Neural progenitor cell (in vitro differentiated cells): ENCODE measurements at regions not wholly inside any gene's neighbourhood (a gene's known extent, or its start where the extent isn't known, plus 50 kb on each side); places are given as distances from the start of the nearest gene placed in this dataset.
A peak's percentile ranks its signal among the peaks of the same experiment; 100 is the strongest.

Experiments
- DNase-seq: peaks from one replicate; pipeline ENCODE4 v3.0.0-alpha.2; 2016; ENCODE audit warnings: low spot score
- H2AFZ ChIP-seq: fragments of 200-600 bp; sonication (generic); replicated peaks from 2 replicates; pipeline ENCODE4 v1.6.1; 2016; ENCODE audit warnings: antibody characterized with exemption
- H3F3A ChIP-seq: fragments of 200-600 bp; sonication (generic); 2 replicates; pipeline ENCODE4 v1.6.1; 2016; ENCODE audit warnings: antibody characterized with exemption, low read depth
- H3K27ac ChIP-seq: fragments of 200-600 bp; sonication (generic); 2 replicates; pipeline ENCODE4 v1.5.1; 2016; ENCODE audit warnings: mild to moderate bottlenecking
- H3K27me3 ChIP-seq: fragments of 200-600 bp; sonication (generic); 2 replicates; pipeline ENCODE4 v1.6.1; 2016; ENCODE audit warnings: mild to moderate bottlenecking, moderate library complexity
- H3K36me3 ChIP-seq: fragments of 200-600 bp; sonication (generic); 2 replicates; pipeline ENCODE4 v1.5.1; 2016
- H3K4me1 ChIP-seq: fragments of 200-600 bp; sonication (generic); 2 replicates; pipeline ENCODE4 v1.6.1; 2016; ENCODE audit warnings: mixed run types
- H3K4me2 ChIP-seq: fragments of 200-600 bp; sonication (generic); 2 replicates; pipeline ENCODE4 v1.6.1; 2016
- H3K4me3 ChIP-seq: fragments of 200-600 bp; sonication (generic); 2 replicates; pipeline ENCODE4 v1.5.1; 2016
- H3K79me2 ChIP-seq: fragments of 200-600 bp; sonication (generic); 2 replicates; pipeline ENCODE4 v1.6.1; 2016; ENCODE audit warnings: low read depth
- H3K9ac ChIP-seq: fragments of 200-600 bp; sonication (generic); 2 replicates; pipeline ENCODE4 v1.6.1; 2016
- H3K9me3 ChIP-seq: fragments of 200-600 bp; sonication (generic); 2 replicates; pipeline ENCODE4 v1.5.1; 2016; ENCODE audit warnings: low read depth
- H4K20me1 ChIP-seq: fragments of 200-600 bp; sonication (generic); 2 replicates; pipeline ENCODE4 v1.6.1; 2016; ENCODE audit warnings: low read depth
- H3K27ac Mint-ChIP-seq: 3 replicates; pipeline ENCODE4 v1.8.0; 2021; ENCODE audit warnings: mixed read lengths
- H3K27me3 Mint-ChIP-seq: 2 replicates; pipeline ENCODE4 v1.8.0; 2022; ENCODE audit warnings: low read depth, mild to moderate bottlenecking, inconsistent platforms, moderate library complexity, mixed read lengths; ENCODE audit not compliant: insufficient read depth
- H3K36me3 Mint-ChIP-seq: 3 replicates; pipeline ENCODE4 v1.8.0; 2021; ENCODE audit warnings: mixed read lengths
- H3K4me1 Mint-ChIP-seq: 3 replicates; pipeline ENCODE4 v1.8.0; 2021; ENCODE audit warnings: mixed read lengths
- H3K4me3 Mint-ChIP-seq: 3 replicates; pipeline ENCODE4 v1.8.0; 2021; ENCODE audit warnings: mild to moderate bottlenecking, moderate library complexity, mixed read lengths
- H3K9me3 Mint-ChIP-seq: 3 replicates; pipeline ENCODE4 v1.8.0; 2020; ENCODE audit warnings: mixed read lengths
- EZH2 ChIP-seq: fragments of 200-600 bp; sonication (generic); IDR thresholded peaks from 2 replicates; pipeline ENCODE4 v1.6.1; 2017; ENCODE audit warnings: antibody characterized with exemption, mild to moderate bottlenecking, moderate library complexity
- EZH2phosphoT487 ChIP-seq: fragments of 200-600 bp; sonication (generic); IDR thresholded peaks from 2 replicates; pipeline ENCODE4 v1.6.1; 2017; ENCODE audit warnings: antibody characterized with exemption
- TF ChIP-seq, protein P1 (sequence below): fragments of 200-600 bp; sonication (generic); IDR thresholded peaks from 2 replicates; pipeline ENCODE4 v1.5.1; 2017; ENCODE audit warnings: antibody characterized with exemption, mild to moderate bottlenecking

DNA sequence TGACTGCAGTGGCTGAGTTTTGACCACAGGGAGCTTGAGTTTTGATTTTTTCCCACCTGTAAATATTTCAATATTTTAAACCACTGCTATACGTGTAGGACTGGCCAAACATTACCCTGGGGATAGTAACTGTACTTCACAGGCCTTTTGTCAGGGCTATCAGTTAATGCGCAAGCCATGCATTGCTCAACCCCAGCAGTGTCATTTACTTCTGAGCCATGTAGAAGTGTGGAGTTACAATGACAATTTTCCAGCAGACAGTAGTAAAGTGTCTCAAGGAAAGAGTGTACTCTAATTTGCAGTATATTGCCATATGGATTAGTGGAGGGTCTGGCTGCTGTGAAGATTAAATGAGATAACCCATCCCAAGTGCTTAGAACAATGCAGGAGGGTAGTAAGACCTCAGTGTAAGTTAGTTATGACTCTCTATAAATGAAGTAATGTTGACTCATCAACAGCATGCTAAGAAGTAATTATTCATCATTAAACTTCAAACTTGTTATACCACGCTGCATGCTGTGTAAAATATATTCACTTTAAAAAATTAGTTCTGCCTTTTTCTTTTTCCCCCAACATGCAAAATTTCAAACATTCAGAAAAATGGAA lies 489.2 kb downstream of the KDM4C start:
- H3K4me1 Mint-ChIP-seq = no peaks in the 10 kb centered on the region
- H3K9ac ChIP-seq = no peak overlapping the region
- no peaks in the 10 kb centered on the region for H3F3A ChIP-seq
- no peaks in the 10 kb centered on the region for H3K9me3 ChIP-seq
- no peaks in the 10 kb centered on the region for H3K79me2 ChIP-seq
- no peak overlapping the region for H3K4me3 ChIP-seq
- no peaks in the 10 kb centered on the region for H3K4me1 ChIP-seq
- no peaks in the 10 kb centered on the region for H3K36me3 ChIP-seq
- no peak overlapping the region for H3K27ac Mint-ChIP-seq
- H3K27ac ChIP-seq = no peak overlapping the region
- H3K36me3 Mint-ChIP-seq = no peaks in the 10 kb centered on the region
- TF ChIP-seq EZH2 (no peak), EZH2phosphoT487 (no peak)
- TF ChIP-seq, protein P1, sequence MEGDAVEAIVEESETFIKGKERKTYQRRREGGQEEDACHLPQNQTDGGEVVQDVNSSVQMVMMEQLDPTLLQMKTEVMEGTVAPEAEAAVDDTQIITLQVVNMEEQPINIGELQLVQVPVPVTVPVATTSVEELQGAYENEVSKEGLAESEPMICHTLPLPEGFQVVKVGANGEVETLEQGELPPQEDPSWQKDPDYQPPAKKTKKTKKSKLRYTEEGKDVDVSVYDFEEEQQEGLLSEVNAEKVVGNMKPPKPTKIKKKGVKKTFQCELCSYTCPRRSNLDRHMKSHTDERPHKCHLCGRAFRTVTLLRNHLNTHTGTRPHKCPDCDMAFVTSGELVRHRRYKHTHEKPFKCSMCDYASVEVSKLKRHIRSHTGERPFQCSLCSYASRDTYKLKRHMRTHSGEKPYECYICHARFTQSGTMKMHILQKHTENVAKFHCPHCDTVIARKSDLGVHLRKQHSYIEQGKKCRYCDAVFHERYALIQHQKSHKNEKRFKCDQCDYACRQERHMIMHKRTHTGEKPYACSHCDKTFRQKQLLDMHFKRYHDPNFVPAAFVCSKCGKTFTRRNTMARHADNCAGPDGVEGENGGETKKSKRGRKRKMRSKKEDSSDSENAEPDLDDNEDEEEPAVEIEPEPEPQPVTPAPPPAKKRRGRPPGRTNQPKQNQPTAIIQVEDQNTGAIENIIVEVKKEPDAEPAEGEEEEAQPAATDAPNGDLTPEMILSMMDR = no peak
- no peak overlapping the region for H2AFZ ChIP-seq
- no peaks in the 10 kb centered on the region for H3K27me3 ChIP-seq
- H3K4me3 Mint-ChIP-seq = no peak overlapping the region
- no peak overlapping the region for H3K4me2 ChIP-seq
- H3K9me3 Mint-ChIP-seq = no peaks in the 10 kb centered on the region
- no peak for DNase-seq
- H3K27me3 Mint-ChIP-seq = no peaks in the 10 kb centered on the region
- no peaks in the 10 kb centered on the region for H4K20me1 ChIP-seq

DNA sequence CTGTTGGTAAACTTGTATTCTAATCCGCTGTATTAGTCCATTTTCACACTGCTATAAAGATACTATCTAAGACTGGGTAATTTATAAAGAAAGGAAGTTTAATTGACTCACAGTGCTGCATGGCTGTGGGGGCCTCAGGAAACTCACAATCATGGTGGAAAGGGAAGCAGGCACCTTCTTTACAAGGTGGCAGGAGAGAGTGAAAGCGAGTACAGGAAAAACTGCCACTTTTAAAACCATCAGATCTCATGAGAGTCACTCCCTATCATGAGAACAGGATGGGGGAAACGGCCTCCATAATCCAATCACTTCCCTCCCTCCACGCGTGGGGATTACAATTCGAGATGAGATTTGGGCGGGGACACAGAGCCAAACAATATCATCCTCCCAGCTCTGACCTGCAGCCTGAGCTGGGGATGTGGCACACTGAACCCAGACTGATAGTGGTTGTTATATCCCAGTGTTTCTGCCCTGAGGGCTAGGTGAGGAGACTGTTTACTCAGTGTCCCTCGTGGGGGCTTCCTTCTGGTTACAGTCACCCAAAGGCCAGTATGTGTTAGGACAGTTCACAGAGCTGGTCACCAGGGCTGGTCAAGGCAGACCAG lies 488.3 kb downstream of the KDM4C start:
- no peaks in the 10 kb centered on the region for H4K20me1 ChIP-seq
- H3K27me3 Mint-ChIP-seq = no peaks in the 10 kb centered on the region
- H3K4me2 ChIP-seq = no peak overlapping the region

DNA sequence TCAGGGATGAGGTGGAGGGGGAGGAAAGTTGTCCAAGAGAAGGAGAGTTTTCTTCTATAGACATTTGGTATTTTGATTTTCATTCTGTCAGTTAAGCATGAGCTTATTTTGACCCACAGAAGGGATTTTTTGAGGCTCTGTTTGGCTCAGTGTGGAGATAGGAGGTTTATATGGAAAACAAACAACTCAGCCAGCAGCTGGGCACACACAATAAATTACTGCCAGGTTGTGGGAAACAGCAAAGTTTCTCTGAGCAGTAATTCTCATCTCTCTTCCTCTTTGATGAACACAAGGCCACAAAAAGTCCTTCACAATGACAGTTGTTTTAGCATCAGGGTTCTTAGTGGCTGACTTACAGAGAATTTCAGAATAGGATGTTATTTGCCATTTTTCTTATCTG lies 486.1 kb downstream of the KDM4C start:
- H2AFZ ChIP-seq = no peak overlapping the region
- no peak overlapping the region for H3K9ac ChIP-seq
- peaks cover 18% of the 10 kb centered on the region for H3K4me1 ChIP-seq
- no peak overlapping the region for H3K4me2 ChIP-seq
- Mint-ChIP-seq H3K4me3 (no peak overlapping the region), H3K9me3 (peaks cover 2% of the 10 kb centered on the region), H3K27ac (no peak overlapping the region), H3K36me3 (no peaks in the 10 kb centered on the region), H3K27me3 (no peaks in the 10 kb centered on the region), H3K4me1 (no peaks in the 10 kb centered on the region)
- H3K9me3 ChIP-seq = no peaks in the 10 kb centered on the region
- peaks cover 20% of the 10 kb centered on the region for H3F3A ChIP-seq
- no peaks in the 10 kb centered on the region for H3K27me3 ChIP-seq
- H3K27ac ChIP-seq = no peak overlapping the region
- H3K36me3 ChIP-seq = no peaks in the 10 kb centered on the region
- DNase-seq = no peak
- H4K20me1 ChIP-seq = no peaks in the 10 kb centered on the region
- no peak overlapping the region for H3K4me3 ChIP-seq
- TF ChIP-seq, protein P1 = no peak
- TF ChIP-seq EZH2 (no peak), EZH2phosphoT487 (no peak)
- H3K79me2 ChIP-seq = no peaks in the 10 kb centered on the region

More for the DNA sequence above, 488.3 kb downstream of the KDM4C start:
- Histone ChIP-seq H3K9ac (no peak overlapping the region), H3K27me3 (no peaks in the 10 kb centered on the region), H3F3A (peaks cover 6% of the 10 kb centered on the region), H2AFZ (peak overlapping the region; percentile 17), H3K27ac (no peak overlapping the region), H3K36me3 (no peaks in the 10 kb centered on the region), H3K9me3 (no peaks in the 10 kb centered on the region), H3K79me2 (no peaks in the 10 kb centered on the region), H3K4me3 (no peak overlapping the region), H3K4me1 (peaks cover 5% of the 10 kb centered on the region)
- no peaks in the 10 kb centered on the region for H3K4me1 Mint-ChIP-seq
- no peak overlapping the region for H3K27ac Mint-ChIP-seq
- no peak overlapping the region for H3K4me3 Mint-ChIP-seq
- no peak for DNase-seq
- no peak for TF ChIP-seq EZH2
- no peak for TF ChIP-seq EZH2phosphoT487
- TF ChIP-seq, protein P1 = no peak
- H3K36me3 Mint-ChIP-seq = no peaks in the 10 kb centered on the region
- H3K9me3 Mint-ChIP-seq = no peaks in the 10 kb centered on the region
